A673 (cell line): ENCODE measurements at regions not wholly inside any gene's neighbourhood (a gene's known extent, or its start where the extent isn't known, plus 50 kb on each side); places are given as distances from the start of the nearest gene placed in this dataset.
"Not testable (repeated sequence)": the region's sequence is repeated elsewhere in the genome, so short reads cannot be mapped to it uniquely, and the experiment has no call there.

Source experiments
- BruUV-seq: library from RNA; stranded (reverse); fragments of 400-500 nt; replicated peaks from 2 replicates; lab custom pipeline; 2021; lab: Mats Ljungman, UMichigan
- CTCF ChIA-PET: fragments of 300-600 bp; sonication (Branson Sonifier 250); formaldehyde crosslinking; loops from one replicate; lab custom pipeline; 2022; ENCODE audit warnings: antibody characterized with exemption; lab: Charles Lee
- POLR2A ChIA-PET: fragments of 300-600 bp; sonication (Branson Sonifier 250); formaldehyde crosslinking; loops from one replicate; lab custom pipeline; 2022; ENCODE audit warnings: antibody characterized with exemption; ENCODE audit not compliant: low non-redundant PET; lab: Charles Lee
- DNase-seq: peaks from one replicate; pipeline ENCODE4 v3.0.0-alpha.2; 2015; ENCODE audit warnings: low spot score
- H3K27ac ChIP-seq: fragments of 200-600 bp; sonication (generic); 2 replicates; pipeline ENCODE4 v1.5.1; 2016; ENCODE audit warnings: mixed run types, low read depth, mild to moderate bottlenecking, mixed read lengths, antibody characterized with exemption, low read length; ENCODE audit not compliant: poor library complexity, severe bottlenecking
- H3K27me3 ChIP-seq: fragments of 200-600 bp; sonication (generic); replicated peaks from 2 replicates; pipeline ENCODE4 v1.6.1; 2017; ENCODE audit warnings: mixed run types, low read depth, mild to moderate bottlenecking, mixed read lengths, antibody characterized with exemption, low read length; ENCODE audit not compliant: insufficient read depth, poor library complexity
- H3K36me3 ChIP-seq: fragments of 200-600 bp; sonication (generic); 2 replicates; pipeline ENCODE4 v1.6.1; 2016; ENCODE audit warnings: mixed run types, mild to moderate bottlenecking, mixed read lengths, antibody characterized with exemption, low read length; ENCODE audit not compliant: insufficient read depth, poor library complexity, severe bottlenecking
- H3K4me1 ChIP-seq: fragments of 200-600 bp; sonication (generic); 2 replicates; pipeline ENCODE4 v1.6.1; 2017; ENCODE audit warnings: mixed run types, mild to moderate bottlenecking, mixed read lengths, antibody characterized with exemption, low read length; ENCODE audit not compliant: insufficient read depth, poor library complexity, severe bottlenecking
- H3K4me3 ChIP-seq: fragments of 200-600 bp; sonication (generic); 2 replicates; pipeline ENCODE4 v1.5.1; 2016; ENCODE audit warnings: low read depth, mixed run types, mild to moderate bottlenecking, mixed read lengths, low read length; ENCODE audit not compliant: poor library complexity, severe bottlenecking
- H3K9me3 ChIP-seq: fragments of 200-600 bp; sonication (generic); 2 replicates; pipeline ENCODE4 v1.6.1; 2016; ENCODE audit warnings: mixed run types, low read depth, mild to moderate bottlenecking, mixed read lengths, antibody characterized with exemption, low read length; ENCODE audit not compliant: poor library complexity, severe bottlenecking
- CTCF ChIP-seq: fragments of 300-800, 200-600 bp; sonication (generic); conservative IDR thresholded peaks from 2 replicates; pipeline ENCODE4 v1.5.1; 2017; ENCODE audit warnings: low read depth, mild to moderate bottlenecking, antibody characterized with exemption, low read length, moderate library complexity, mixed read lengths
- EZH2 ChIP-seq: fragments of 200-600 bp; sonication (generic); IDR thresholded peaks from 2 replicates; pipeline ENCODE4 v1.6.1; 2017; ENCODE audit warnings: borderline replicate concordance, low read depth, mild to moderate bottlenecking, mixed read lengths, antibody characterized with exemption, low read length; ENCODE audit not compliant: poor library complexity, severe bottlenecking
- intact Hi-C: fragments of 100-400 bp; cut with micrococcal nuclease; formaldehyde crosslinking; loops from one replicate; pipeline ENCODE4 v1.10.0; 2022; ENCODE audit not compliant: unreplicated experiment

- no peaks in the 10 kb centered on the region for H3K9me3 ChIP-seq
- CTCF ChIA-PET, result no interaction called here
These were observed 612.7 kb upstream of the TBX3 start for GRCh38 chr12:115296613-115297198.

GRCh38 chr12:115295886-115296285, 611.9 kb upstream of the TBX3 start:
- TF ChIP-seq EZH2 (no peak), CTCF (no peak)
- intact Hi-C loops, result no loop called here
- H3K27me3 ChIP-seq, result no peaks in the 10 kb centered on the region
- BruUV-seq, result no TSS peak
- no peak for DNase-seq
- no peak overlapping the region for H3K4me3 ChIP-seq
- H3K9me3 ChIP-seq, result no peaks in the 10 kb centered on the region
- ChIA-PET CTCF (no interaction called here), POLR2A (interaction anchor here (0.6 kb wide), 1 partner anchor 561 kb away, joined by 5 read pairs; no protein-coding TSS in a partner anchor)
- no peaks in the 10 kb centered on the region for H3K36me3 ChIP-seq
- no peaks in the 10 kb centered on the region for H3K4me1 ChIP-seq
- no peak overlapping the region for H3K27ac ChIP-seq

More at GRCh38 chr12:115296613-115297198, 612.7 kb upstream of the TBX3 start:
- no peak overlapping the region for H3K27ac ChIP-seq
- H3K4me3 ChIP-seq, result no peak overlapping the region
- BruUV-seq, result no TSS peak
- DNase-seq, result no peak
- no peaks in the 10 kb centered on the region for H3K4me1 ChIP-seq
- H3K27me3 ChIP-seq, result no peaks in the 10 kb centered on the region
- no peak for TF ChIP-seq CTCF
- TF ChIP-seq EZH2, result no peak
- POLR2A ChIA-PET, result interaction anchor here (0.6 kb wide), 1 partner anchor 561 kb away, joined by 5 read pairs; no protein-coding TSS in a partner anchor
- intact Hi-C loops, result no loop called here
- H3K36me3 ChIP-seq, result no peaks in the 10 kb centered on the region

GRCh38 chr12:115294453-115295133, 610.6 kb upstream of the TBX3 start:
- POLR2A ChIA-PET, result no interaction called here
- no peak for TF ChIP-seq EZH2
- TF ChIP-seq CTCF, result no peak
- Histone ChIP-seq H3K9me3 (no peaks in the 10 kb centered on the region), H3K4me3 (no peak overlapping the region), H3K4me1 (no peaks in the 10 kb centered on the region), H3K27ac (no peak overlapping the region), H3K36me3 (no peaks in the 10 kb centered on the region), H3K27me3 (no peaks in the 10 kb centered on the region)
- DNase-seq, result no peak
- CTCF ChIA-PET, result no interaction called here
- intact Hi-C loops, result no loop called here
- no TSS peak for BruUV-seq

- H3K4me1 ChIP-seq, intact Hi-C loops, H3K4me3 ChIP-seq, H3K36me3 ChIP-seq, BruUV-seq, H3K9me3 ChIP-seq, H3K27me3 ChIP-seq, DNase-seq, POLR2A ChIA-PET, H3K27ac ChIP-seq, CTCF ChIA-PET: not testable (repeated sequence)
These were observed 601.5 kb upstream of the TBX3 start for GRCh38 chr12:115285429-115285828.
